ENCODE measurements at regions not wholly inside any gene's neighbourhood (a gene's known extent, or its start where the extent isn't known, plus 50 kb on each side); places are given as distances from the start of the nearest gene placed in this dataset.

GRCh38 chr6:48757661-48758060 is 646.7 kb upstream of the PTCHD4 start:
- TF ChIP-seq EZH2phosphoT487 (IDR thresholded peaks at IDR 0.05; ENCODE audit: insufficient read depth, low read depth) (no peak), EZH2 (IDR thresholded peaks at IDR 0.05; ENCODE audit: insufficient read depth, poor library complexity, severe bottlenecking) (no peak)

All from GM23248 (cell line).